ENCODE measurements at regions not wholly inside any gene's neighbourhood (a gene's known extent, or its start where the extent isn't known, plus 50 kb on each side); places are given as distances from the start of the nearest gene placed in this dataset.

GRCh38 chr2:34848691-34849090, 1249.6 kb upstream of the FAM98A start:
- H3K27me3 ChIP-seq (ENCODE audit: insufficient read depth): no peaks in the 10 kb centered on the region
- WGBS (ENCODE audit: low lambda C conversion rate): 2% methylated on average over 3 of the region's 3 CpGs

DNA sequence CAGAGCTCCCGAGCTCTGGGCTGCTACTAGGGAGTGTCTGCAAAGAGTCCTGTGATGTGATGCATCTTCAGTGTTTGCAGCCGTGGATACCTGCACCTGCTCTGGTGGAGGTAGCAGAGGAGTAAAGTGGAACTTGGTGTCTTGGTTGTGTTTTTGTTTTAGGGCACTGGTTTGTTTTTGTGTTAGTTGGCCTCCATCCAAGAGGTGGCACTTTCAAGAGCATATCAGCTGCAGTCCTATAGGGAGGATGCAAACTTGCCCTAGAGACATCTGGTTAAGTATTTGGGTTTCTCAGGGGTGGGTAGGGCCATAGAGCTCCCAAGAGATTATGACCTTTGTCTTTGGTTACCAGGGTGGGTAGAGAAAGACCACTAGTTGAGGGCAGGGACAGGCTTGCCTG, 1249.0 kb upstream of the FAM98A start:
- Histone ChIP-seq H2AFZ (ENCODE audit: low read depth) (no peak overlapping the region), H3K4me3 (ENCODE audit: low read depth in 2 of 2, low read length in 1 of 2) (no peak overlapping the region), H3K27me3 (ENCODE audit: insufficient read depth) (no peaks in the 10 kb centered on the region), H3K9ac (no peak overlapping the region), H3K27ac (ENCODE audit: low read depth in 2 of 2, low read length in 1 of 2) (no peak overlapping the region), H3K79me2 (ENCODE audit: insufficient read depth) (no peaks in the 10 kb centered on the region), H3K36me3 (replicated peaks in 1 of 2; ENCODE audit: control insufficient read depth in 1 of 2, insufficient read depth in 2 of 2, low read length in 1 of 2) (no peaks in the 10 kb centered on the region), H4K20me1 (ENCODE audit: insufficient read depth) (no peaks in the 10 kb centered on the region), H3K4me2 (no peak overlapping the region), H3F3A (replicated peaks; ENCODE audit: insufficient read depth) (no peaks in the 10 kb centered on the region), H3K9me2 (no peaks in the 10 kb centered on the region), H3K4me1 (ENCODE audit: control insufficient read depth in 1 of 2, insufficient read depth in 2 of 2, low read depth in 1 of 2, low read length in 1 of 2) (no peaks in the 10 kb centered on the region), H3K9me3 (no peaks in the 10 kb centered on the region)
- ChIA-PET POLR2A (no interaction called here), CTCF (no interaction called here)
- DNase-seq: no peak
- TF ChIP-seq CHD2 (IDR thresholded peaks at IDR 0.05; ENCODE audit: low read length, partially characterized antibody) (no peak), RFX5 (IDR thresholded peaks at IDR 0.05; ENCODE audit: low read length) (no peak), SMC3 (IDR thresholded peaks at IDR 0.05; ENCODE audit: low read depth, low read length) (no peak), CTCF (IDR thresholded peaks at IDR 0.05) (no peak), REST (IDR thresholded peaks at IDR 0.05; ENCODE audit: low read depth, low read length) (no peak), TEAD4 (IDR thresholded peaks at IDR 0.05; ENCODE audit: borderline replicate concordance, insufficient read depth) (no peak), FOXM1 (IDR thresholded peaks at IDR 0.05; ENCODE audit: low read depth) (no peak), TCF12 (IDR thresholded peaks at IDR 0.05) (no peak), ELF1 (IDR thresholded peaks at IDR 0.05) (no peak)
- 0% methylated on average over 2 of the region's 2 CpGs for WGBS (ENCODE audit: low lambda C conversion rate)

More at GRCh38 chr2:34848691-34849090, 1249.6 kb upstream of the FAM98A start:
- H3K36me3 ChIP-seq (replicated peaks in 1 of 2; ENCODE audit: control insufficient read depth in 1 of 2, insufficient read depth in 2 of 2, low read length in 1 of 2): no peaks in the 10 kb centered on the region
- no peak overlapping the region for H2AFZ ChIP-seq (ENCODE audit: low read depth)
- H4K20me1 ChIP-seq (ENCODE audit: insufficient read depth): no peaks in the 10 kb centered on the region
- TF ChIP-seq NRF1 (IDR thresholded peaks at IDR 0.05; ENCODE audit: low read depth, low read length) (no peak), RAD21 (IDR thresholded peaks at IDR 0.05; ENCODE audit: low read length) (no peak), RCOR1 (IDR thresholded peaks at IDR 0.05; ENCODE audit: low read length) (no peak), EZH2phosphoT487 (IDR thresholded peaks at IDR 0.05; ENCODE audit: borderline replicate concordance, low read depth) (no peak)
- H3K79me2 ChIP-seq (ENCODE audit: insufficient read depth): no peaks in the 10 kb centered on the region
- DNase-seq: no peak
- no peaks in the 10 kb centered on the region for H3F3A ChIP-seq (replicated peaks; ENCODE audit: insufficient read depth)
- H3K9me2 ChIP-seq: no peaks in the 10 kb centered on the region
- H3K27ac ChIP-seq (ENCODE audit: low read depth in 2 of 2, low read length in 1 of 2): no peak overlapping the region
- no peak overlapping the region for H3K4me2 ChIP-seq
- no peaks in the 10 kb centered on the region for H3K9me3 ChIP-seq
- POLR2A ChIA-PET: no interaction called here
- H3K9ac ChIP-seq: no peak overlapping the region
- H3K4me1 ChIP-seq (ENCODE audit: control insufficient read depth in 1 of 2, insufficient read depth in 2 of 2, low read depth in 1 of 2, low read length in 1 of 2): no peaks in the 10 kb centered on the region
- CTCF ChIA-PET: no interaction called here
- no peak overlapping the region for H3K4me3 ChIP-seq (ENCODE audit: low read depth in 2 of 2, low read length in 1 of 2)

All from SK-N-SH (cell line).